ENCODE measurements at regions not wholly inside any gene's neighbourhood (a gene's known extent, or its start where the extent isn't known, plus 50 kb on each side); places are given as distances from the start of the nearest gene placed in this dataset.
A peak's percentile ranks its signal among the peaks of the same experiment; 100 is the strongest.
"Not testable (repeated sequence)": the region's sequence is repeated elsewhere in the genome, so short reads cannot be mapped to it uniquely, and the experiment has no call there.

DNA sequence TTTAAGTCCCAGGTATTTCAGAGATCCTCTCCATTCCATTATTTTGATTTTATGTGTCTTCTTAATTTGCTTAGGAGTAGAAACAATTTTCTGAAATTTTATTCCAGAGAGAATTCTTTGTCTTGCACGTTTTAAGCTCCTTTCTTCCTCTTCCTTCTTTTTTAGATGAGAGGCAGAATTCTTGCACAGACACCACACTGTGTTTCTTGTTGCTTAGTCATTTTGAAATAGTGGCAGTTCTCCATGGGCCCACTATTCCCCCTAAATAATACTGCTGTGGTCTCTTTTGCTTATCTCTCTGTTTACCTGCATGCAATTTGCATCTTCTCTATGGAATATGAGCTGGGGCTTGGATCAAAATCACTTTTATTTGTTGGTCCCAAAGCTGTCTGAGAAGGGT lies 54.3 kb upstream of the WAC start:
- H3K27ac Mint-ChIP-seq = no peak overlapping the region
- no peak for TF ChIP-seq CTCF (IDR thresholded peaks at IDR 0.05; ENCODE audit: unreplicated experiment in 3 of 3)
- no peaks in the 10 kb centered on the region for H3K27me3 Mint-ChIP-seq (ENCODE audit: low read depth)
- H3K4me3 Mint-ChIP-seq = no peak overlapping the region
- no peaks in the 10 kb centered on the region for H3K36me3 Mint-ChIP-seq (ENCODE audit: low read depth)
- peaks cover 24% of the 10 kb centered on the region for H3K4me1 Mint-ChIP-seq
- H3K9me3 Mint-ChIP-seq = no peaks in the 10 kb centered on the region

- peaks cover 24% of the 10 kb centered on the region for H3K4me1 Mint-ChIP-seq
- H3K4me3 Mint-ChIP-seq = peak overlapping the region in 1 of 3 experiments; percentile 17
- peak overlapping the region; percentile 64 to 80 (median 77) for H3K27ac Mint-ChIP-seq
- H3K27me3 Mint-ChIP-seq (ENCODE audit: low read depth) = no peaks in the 10 kb centered on the region
- TF ChIP-seq CTCF (IDR thresholded peaks at IDR 0.05; ENCODE audit: unreplicated experiment in 3 of 3) = no peak
- H3K36me3 Mint-ChIP-seq (ENCODE audit: low read depth) = no peaks in the 10 kb centered on the region
- no peaks in the 10 kb centered on the region for H3K9me3 Mint-ChIP-seq
These were observed 53.5 kb upstream of the WAC start for GRCh38 chr10:28479425-28479865.

GRCh38 chr10:28479927-28480627 lies 52.8 kb upstream of the WAC start:
- no peaks in the 10 kb centered on the region for H3K36me3 Mint-ChIP-seq (ENCODE audit: low read depth)
- no peaks in the 10 kb centered on the region for H3K27me3 Mint-ChIP-seq (ENCODE audit: low read depth)
- TF ChIP-seq CTCF (IDR thresholded peaks at IDR 0.05; ENCODE audit: unreplicated experiment in 3 of 3) = no peak
- peaks cover 24% of the 10 kb centered on the region for H3K4me1 Mint-ChIP-seq
- H3K27ac Mint-ChIP-seq = peak overlapping the region; percentile 64 to 80 (median 77)
- no peak overlapping the region for H3K4me3 Mint-ChIP-seq
- no peaks in the 10 kb centered on the region for H3K9me3 Mint-ChIP-seq

DNA sequence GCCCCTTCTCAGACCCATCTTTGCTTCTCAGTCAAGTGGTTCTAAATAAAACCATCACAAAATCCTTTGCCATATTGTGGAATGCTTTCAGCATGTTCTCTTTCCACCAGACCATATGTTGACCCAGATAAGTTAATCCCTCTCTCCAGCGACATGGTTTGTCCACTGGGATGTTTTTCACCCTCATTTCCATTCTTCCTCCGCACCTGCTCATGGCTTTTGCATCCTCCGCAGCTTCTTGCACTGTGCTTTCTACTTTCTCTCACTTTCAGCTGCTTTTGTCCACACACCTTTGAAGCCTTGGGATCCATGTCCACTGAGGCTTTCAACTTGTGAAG lies 52.3 kb upstream of the WAC start:
- H3K4me3 Mint-ChIP-seq = no peak overlapping the region
- no peak for TF ChIP-seq CTCF (IDR thresholded peaks at IDR 0.05; ENCODE audit: unreplicated experiment in 3 of 3)
- H3K9me3 Mint-ChIP-seq = no peaks in the 10 kb centered on the region
- peak overlapping the region in 1 of 3 experiments; percentile 6 for H3K27ac Mint-ChIP-seq
- no peaks in the 10 kb centered on the region for H3K27me3 Mint-ChIP-seq (ENCODE audit: low read depth)
- no peaks in the 10 kb centered on the region for H3K36me3 Mint-ChIP-seq (ENCODE audit: low read depth)
- peaks cover 24% of the 10 kb centered on the region for H3K4me1 Mint-ChIP-seq

- H3K36me3 Mint-ChIP-seq (ENCODE audit: low read depth); H3K9me3 Mint-ChIP-seq; H3K4me3 Mint-ChIP-seq; H3K27me3 Mint-ChIP-seq (ENCODE audit: low read depth): not testable (repeated sequence)
- H3K27ac Mint-ChIP-seq = peak overlapping the region in 1 of 3 experiments; percentile 28
- H3K4me1 Mint-ChIP-seq = peaks cover 24% of the 10 kb centered on the region
These were observed 51.6 kb upstream of the WAC start for GRCh38 chr10:28481346-28481745.

- no peak for TF ChIP-seq CTCF (IDR thresholded peaks at IDR 0.05; ENCODE audit: unreplicated experiment in 3 of 3)
- Mint-ChIP-seq H3K4me1 (peaks cover 24% of the 10 kb centered on the region), H3K27me3 (ENCODE audit: low read depth) (no peaks in the 10 kb centered on the region), H3K9me3 (no peaks in the 10 kb centered on the region), H3K27ac (no peak overlapping the region), H3K4me3 (no peak overlapping the region), H3K36me3 (ENCODE audit: low read depth) (no peaks in the 10 kb centered on the region)
These were observed 51.0 kb upstream of the WAC start for GRCh38 chr10:28481968-28482367.

Measured in nephron (organoid).